OCI-LY7 (cell line): ENCODE measurements at regions not wholly inside any gene's neighbourhood (a gene's known extent, or its start where the extent isn't known, plus 50 kb on each side); places are given as distances from the start of the nearest gene placed in this dataset.

Experiments used
- EZH2phosphoT487 ChIP-seq: fragments of 200-600 bp; sonication (generic); IDR thresholded peaks from 2 replicates; pipeline ENCODE4 v1.6.1; 2018; ENCODE audit warnings: low read depth, borderline replicate concordance, mild to moderate bottlenecking, mixed run types, antibody characterized with exemption, low read length, moderate library complexity, mixed read lengths
- TF ChIP-seq, protein P1 (sequence below): fragments of 200-600 bp; sonication (generic); conservative IDR thresholded peaks from 2 replicates; pipeline ENCODE4 v1.5.1; 2014; ENCODE audit warnings: mild to moderate bottlenecking, antibody characterized with exemption, low read length, moderate library complexity, mixed read lengths

DNA sequence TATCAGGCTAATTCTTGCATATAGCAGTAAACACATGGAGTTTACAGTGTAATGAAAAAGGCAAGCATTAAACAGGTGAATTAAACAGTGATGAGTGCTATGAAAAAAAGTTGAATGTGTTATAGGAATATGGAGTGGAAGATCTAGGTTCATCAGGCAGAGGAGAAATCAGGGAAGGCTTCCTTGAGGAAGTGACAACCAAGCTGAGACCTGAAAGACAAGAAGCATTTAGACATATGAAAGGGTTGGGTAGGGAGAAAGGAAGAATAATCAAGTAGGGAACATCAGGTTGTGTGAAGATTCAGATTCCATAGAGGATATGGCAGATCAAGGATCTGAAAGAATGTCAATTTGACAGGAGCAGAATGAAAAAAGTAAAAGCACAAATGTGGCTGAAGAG lies 612.5 kb downstream of the PRELID2 start:
- TF ChIP-seq, protein P1, sequence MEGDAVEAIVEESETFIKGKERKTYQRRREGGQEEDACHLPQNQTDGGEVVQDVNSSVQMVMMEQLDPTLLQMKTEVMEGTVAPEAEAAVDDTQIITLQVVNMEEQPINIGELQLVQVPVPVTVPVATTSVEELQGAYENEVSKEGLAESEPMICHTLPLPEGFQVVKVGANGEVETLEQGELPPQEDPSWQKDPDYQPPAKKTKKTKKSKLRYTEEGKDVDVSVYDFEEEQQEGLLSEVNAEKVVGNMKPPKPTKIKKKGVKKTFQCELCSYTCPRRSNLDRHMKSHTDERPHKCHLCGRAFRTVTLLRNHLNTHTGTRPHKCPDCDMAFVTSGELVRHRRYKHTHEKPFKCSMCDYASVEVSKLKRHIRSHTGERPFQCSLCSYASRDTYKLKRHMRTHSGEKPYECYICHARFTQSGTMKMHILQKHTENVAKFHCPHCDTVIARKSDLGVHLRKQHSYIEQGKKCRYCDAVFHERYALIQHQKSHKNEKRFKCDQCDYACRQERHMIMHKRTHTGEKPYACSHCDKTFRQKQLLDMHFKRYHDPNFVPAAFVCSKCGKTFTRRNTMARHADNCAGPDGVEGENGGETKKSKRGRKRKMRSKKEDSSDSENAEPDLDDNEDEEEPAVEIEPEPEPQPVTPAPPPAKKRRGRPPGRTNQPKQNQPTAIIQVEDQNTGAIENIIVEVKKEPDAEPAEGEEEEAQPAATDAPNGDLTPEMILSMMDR = no peak
- no peak for TF ChIP-seq EZH2phosphoT487
